ENCODE measurements at regions not wholly inside any gene's neighbourhood (a gene's known extent, or its start where the extent isn't known, plus 50 kb on each side); places are given as distances from the start of the nearest gene placed in this dataset.

DNA sequence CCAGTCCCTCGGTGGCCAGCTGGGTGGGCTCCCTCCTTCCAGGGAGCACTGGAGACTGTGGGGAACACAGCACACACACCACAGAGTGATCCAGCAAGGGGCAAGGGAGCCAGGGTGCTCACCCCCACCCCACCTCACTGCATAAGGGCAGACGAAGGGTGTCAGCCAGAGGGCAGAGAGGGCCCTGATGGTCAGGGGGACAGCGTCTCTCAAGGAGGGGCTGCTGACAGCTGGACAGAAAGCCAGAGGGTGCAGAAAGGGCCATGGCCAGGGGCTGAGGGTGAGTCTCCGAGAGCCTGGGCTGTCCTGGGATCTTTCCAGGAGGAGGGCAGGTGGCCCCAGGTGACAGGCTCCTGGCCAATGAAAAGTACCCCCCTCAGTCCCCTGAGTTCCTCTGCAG is 73.4 kb upstream of the PMEPA1 start:
- intact Hi-C loops (cut with DNase I) = no loop called here
- no peaks in the 10 kb centered on the region for H3K4me1 ChIP-seq
- H3K36me3 ChIP-seq = no peaks in the 10 kb centered on the region
- no peak overlapping the region for H3K4me3 ChIP-seq
- 85 to 86% methylated on average over 4 of the region's 4 CpGs for WGBS, 2 donors
- H3K9me3 ChIP-seq = no peaks in the 10 kb centered on the region
- no peak for DNase-seq
- no peak for TF ChIP-seq EP300 (IDR thresholded peaks at IDR 0.05)
- TF ChIP-seq, protein P1, sequence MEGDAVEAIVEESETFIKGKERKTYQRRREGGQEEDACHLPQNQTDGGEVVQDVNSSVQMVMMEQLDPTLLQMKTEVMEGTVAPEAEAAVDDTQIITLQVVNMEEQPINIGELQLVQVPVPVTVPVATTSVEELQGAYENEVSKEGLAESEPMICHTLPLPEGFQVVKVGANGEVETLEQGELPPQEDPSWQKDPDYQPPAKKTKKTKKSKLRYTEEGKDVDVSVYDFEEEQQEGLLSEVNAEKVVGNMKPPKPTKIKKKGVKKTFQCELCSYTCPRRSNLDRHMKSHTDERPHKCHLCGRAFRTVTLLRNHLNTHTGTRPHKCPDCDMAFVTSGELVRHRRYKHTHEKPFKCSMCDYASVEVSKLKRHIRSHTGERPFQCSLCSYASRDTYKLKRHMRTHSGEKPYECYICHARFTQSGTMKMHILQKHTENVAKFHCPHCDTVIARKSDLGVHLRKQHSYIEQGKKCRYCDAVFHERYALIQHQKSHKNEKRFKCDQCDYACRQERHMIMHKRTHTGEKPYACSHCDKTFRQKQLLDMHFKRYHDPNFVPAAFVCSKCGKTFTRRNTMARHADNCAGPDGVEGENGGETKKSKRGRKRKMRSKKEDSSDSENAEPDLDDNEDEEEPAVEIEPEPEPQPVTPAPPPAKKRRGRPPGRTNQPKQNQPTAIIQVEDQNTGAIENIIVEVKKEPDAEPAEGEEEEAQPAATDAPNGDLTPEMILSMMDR (IDR thresholded peaks at IDR 0.05) = no peak
- TF ChIP-seq POLR2A (IDR thresholded peaks at IDR 0.05) = no peak
- TF ChIP-seq POLR2AphosphoS5 (IDR thresholded peaks at IDR 0.05) = no peak
- no peaks in the 10 kb centered on the region for H3K27me3 ChIP-seq
- H3K27ac ChIP-seq = no peak overlapping the region

DNA sequence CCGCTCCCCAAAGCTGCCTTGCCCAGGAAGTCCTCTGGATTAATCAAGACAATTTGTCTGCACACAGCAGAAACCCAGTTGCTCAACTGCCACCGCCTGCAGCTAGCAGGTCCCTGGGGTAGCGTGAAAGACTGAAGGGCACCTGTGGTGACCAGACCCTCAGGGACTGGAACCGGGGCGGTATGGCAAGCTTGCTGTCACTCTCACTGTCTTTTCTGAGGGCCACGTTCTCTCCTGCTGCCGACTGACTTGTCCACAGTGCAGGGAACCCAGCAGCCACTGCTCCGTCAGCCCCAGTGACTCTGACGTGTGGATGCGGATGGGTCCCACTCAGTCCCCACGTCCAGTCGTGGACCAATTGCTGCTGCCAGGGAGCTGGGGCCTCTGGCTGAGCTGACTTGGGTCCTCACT is 72.8 kb upstream of the PMEPA1 start:
- Histone ChIP-seq H3K27ac (no peak overlapping the region), H3K36me3 (no peaks in the 10 kb centered on the region), H3K4me3 (no peak overlapping the region), H3K4me1 (no peaks in the 10 kb centered on the region), H3K27me3 (no peaks in the 10 kb centered on the region), H3K9me3 (no peaks in the 10 kb centered on the region)
- intact Hi-C loops (cut with DNase I) = no loop called here
- no peak for DNase-seq
- WGBS, 2 donors = 80 to 84% methylated on average over 12 of the region's 12 CpGs
- TF ChIP-seq, protein P1 (IDR thresholded peaks at IDR 0.05) = no peak
- TF ChIP-seq POLR2AphosphoS5 (IDR thresholded peaks at IDR 0.05) (no peak), POLR2A (IDR thresholded peaks at IDR 0.05) (no peak), EP300 (IDR thresholded peaks at IDR 0.05) (no peak)

DNA sequence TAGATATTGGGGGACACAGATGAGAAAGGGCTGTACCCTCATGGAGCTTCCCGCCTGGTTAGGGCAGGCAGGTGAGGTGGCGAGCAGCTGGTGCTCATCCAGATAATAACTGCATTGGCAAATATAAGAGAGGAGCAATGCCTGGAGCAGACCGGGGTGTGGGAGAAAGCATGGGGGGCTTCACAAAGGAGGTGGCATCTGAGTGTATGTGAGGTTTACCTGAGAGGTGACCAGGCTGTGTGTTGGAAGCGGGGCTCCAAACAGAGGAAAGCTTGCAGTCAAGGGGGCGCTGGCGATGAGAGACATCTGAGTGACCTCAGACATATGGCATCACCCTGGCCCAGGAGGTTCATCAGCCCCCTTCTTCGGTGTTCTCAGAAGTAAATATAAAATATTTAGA is 72.1 kb upstream of the PMEPA1 start:
- WGBS, 2 donors = 89 to 95% methylated on average over 7 of the region's 7 CpGs
- no peaks in the 10 kb centered on the region for H3K27me3 ChIP-seq
- TF ChIP-seq POLR2AphosphoS5 (IDR thresholded peaks at IDR 0.05) (no peak), POLR2A (IDR thresholded peaks at IDR 0.05) (no peak), EP300 (IDR thresholded peaks at IDR 0.05) (no peak)
- TF ChIP-seq, protein P1 (IDR thresholded peaks at IDR 0.05) = no peak
- no peak overlapping the region for H3K27ac ChIP-seq
- no peaks in the 10 kb centered on the region for H3K36me3 ChIP-seq
- DNase-seq = no peak
- intact Hi-C loops (cut with DNase I) = no loop called here
- no peak overlapping the region for H3K4me3 ChIP-seq
- no peaks in the 10 kb centered on the region for H3K9me3 ChIP-seq
- H3K4me1 ChIP-seq = no peaks in the 10 kb centered on the region

DNA sequence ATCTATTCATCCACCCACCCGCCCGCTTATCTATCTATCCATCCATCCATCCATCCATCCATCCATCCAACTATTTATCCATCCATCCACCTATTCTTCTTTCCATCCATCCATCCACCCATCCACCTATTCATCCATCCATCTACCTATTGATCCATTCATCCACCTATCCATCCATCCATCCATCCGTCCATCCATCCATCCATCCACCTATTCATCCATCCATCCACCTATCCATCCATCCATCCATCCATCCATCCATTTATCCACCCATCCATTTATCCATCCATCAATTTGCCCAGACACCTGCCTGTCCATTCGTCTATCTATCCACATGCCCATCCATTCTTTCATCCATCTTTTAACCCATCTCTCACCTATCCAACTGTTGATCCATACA is 71.1 kb upstream of the PMEPA1 start:
- no peaks in the 10 kb centered on the region for H3K4me1 ChIP-seq
- intact Hi-C loops (cut with DNase I) = no loop called here
- H3K27ac ChIP-seq = no peak overlapping the region
- TF ChIP-seq, protein P1 (IDR thresholded peaks at IDR 0.05) = no peak
- TF ChIP-seq POLR2A (IDR thresholded peaks at IDR 0.05) (no peak), POLR2AphosphoS5 (IDR thresholded peaks at IDR 0.05) (no peak)
- no peaks in the 10 kb centered on the region for H3K9me3 ChIP-seq
- H3K27me3 ChIP-seq = no peaks in the 10 kb centered on the region
- H3K36me3 ChIP-seq = no peaks in the 10 kb centered on the region
- no peak overlapping the region for H3K4me3 ChIP-seq
- WGBS, 2 donors = 86 to 92% methylated on average over 4 of the region's 4 CpGs
- no peak for DNase-seq

DNA sequence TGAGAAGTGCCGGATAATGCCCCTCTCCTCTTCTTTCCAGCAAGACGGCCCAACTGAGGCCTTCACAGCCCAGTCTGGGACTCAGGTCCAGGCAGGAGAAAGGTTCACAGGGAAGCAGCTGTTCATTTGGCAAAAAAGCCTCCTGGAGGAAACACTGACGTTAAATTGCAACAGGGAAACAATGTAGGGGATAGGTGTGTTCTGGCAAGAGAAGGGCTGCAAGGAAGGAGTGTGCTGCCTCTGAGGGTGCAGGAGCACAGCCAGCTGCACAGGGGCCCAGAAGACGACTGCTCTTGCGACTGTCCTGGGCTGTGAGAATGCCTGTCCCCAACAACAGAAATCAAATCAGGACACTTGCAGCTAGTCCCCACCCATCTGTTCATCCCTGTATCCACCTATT is 70.6 kb upstream of the PMEPA1 start:
- no peaks in the 10 kb centered on the region for H3K9me3 ChIP-seq
- H3K36me3 ChIP-seq = no peaks in the 10 kb centered on the region
- TF ChIP-seq POLR2A (IDR thresholded peaks at IDR 0.05) (no peak), POLR2AphosphoS5 (IDR thresholded peaks at IDR 0.05) (no peak), EP300 (IDR thresholded peaks at IDR 0.05) (no peak)
- TF ChIP-seq, protein P1 (IDR thresholded peaks at IDR 0.05) = no peak
- H3K27ac ChIP-seq = no peak overlapping the region
- intact Hi-C loops (cut with DNase I) = no loop called here
- no peak overlapping the region for H3K4me3 ChIP-seq
- DNase-seq = no peak
- WGBS, 2 donors = 75 to 85% methylated on average over 5 of the region's 5 CpGs
- no peaks in the 10 kb centered on the region for H3K27me3 ChIP-seq
- no peaks in the 10 kb centered on the region for H3K4me1 ChIP-seq
